ENCODE measurements at regions not wholly inside any gene's neighbourhood (a gene's known extent, or its start where the extent isn't known, plus 50 kb on each side); places are given as distances from the start of the nearest gene placed in this dataset.

DNA sequence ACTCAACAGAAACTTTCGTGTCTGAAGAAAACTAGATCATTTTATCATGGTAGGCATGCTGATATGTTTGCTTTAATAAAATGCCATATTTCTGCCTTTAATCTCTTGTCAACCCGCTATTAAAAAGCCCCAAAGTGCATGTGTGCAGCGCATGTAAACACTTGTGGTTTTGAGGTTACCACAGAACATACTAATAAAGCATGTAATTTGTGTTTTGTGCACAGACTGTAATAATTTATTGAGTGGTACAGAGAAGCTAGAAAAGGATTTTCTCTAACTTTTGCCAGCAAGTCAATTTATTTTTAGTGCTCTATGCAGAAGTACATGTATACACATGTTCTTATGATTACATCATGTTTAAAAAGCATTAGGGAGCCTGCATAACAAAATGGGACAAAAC, 349.9 kb upstream of the SLC35B3 start:
- no peak overlapping the region for H3K4me3 ChIP-seq (ENCODE audit: low read depth, low read length)
- DNase-seq (ENCODE audit: low read depth): no peak
- in situ Hi-C loops (cut with HindIII; ENCODE audit: low sequenced_read_pairs): no loop called here
- TF ChIP-seq, protein P1, sequence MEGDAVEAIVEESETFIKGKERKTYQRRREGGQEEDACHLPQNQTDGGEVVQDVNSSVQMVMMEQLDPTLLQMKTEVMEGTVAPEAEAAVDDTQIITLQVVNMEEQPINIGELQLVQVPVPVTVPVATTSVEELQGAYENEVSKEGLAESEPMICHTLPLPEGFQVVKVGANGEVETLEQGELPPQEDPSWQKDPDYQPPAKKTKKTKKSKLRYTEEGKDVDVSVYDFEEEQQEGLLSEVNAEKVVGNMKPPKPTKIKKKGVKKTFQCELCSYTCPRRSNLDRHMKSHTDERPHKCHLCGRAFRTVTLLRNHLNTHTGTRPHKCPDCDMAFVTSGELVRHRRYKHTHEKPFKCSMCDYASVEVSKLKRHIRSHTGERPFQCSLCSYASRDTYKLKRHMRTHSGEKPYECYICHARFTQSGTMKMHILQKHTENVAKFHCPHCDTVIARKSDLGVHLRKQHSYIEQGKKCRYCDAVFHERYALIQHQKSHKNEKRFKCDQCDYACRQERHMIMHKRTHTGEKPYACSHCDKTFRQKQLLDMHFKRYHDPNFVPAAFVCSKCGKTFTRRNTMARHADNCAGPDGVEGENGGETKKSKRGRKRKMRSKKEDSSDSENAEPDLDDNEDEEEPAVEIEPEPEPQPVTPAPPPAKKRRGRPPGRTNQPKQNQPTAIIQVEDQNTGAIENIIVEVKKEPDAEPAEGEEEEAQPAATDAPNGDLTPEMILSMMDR (IDR thresholded peaks at IDR 0.05; ENCODE audit: low read depth, low read length, missing control alignments): no peak

- in situ Hi-C loops (cut with HindIII; ENCODE audit: low sequenced_read_pairs): no loop called here
- no peak overlapping the region for H3K4me3 ChIP-seq (ENCODE audit: low read depth, low read length)
- no peak for DNase-seq (ENCODE audit: low read depth)
- TF ChIP-seq, protein P1 (IDR thresholded peaks at IDR 0.05; ENCODE audit: low read depth, low read length, missing control alignments): no peak
These were observed 347.8 kb upstream of the SLC35B3 start for GRCh38 chr6:8783191-8783590.

GRCh38 chr6:8780653-8781052, 345.3 kb upstream of the SLC35B3 start:
- TF ChIP-seq, protein P1 (IDR thresholded peaks at IDR 0.05; ENCODE audit: low read depth, low read length, missing control alignments): no peak
- in situ Hi-C loops (cut with HindIII; ENCODE audit: low sequenced_read_pairs): no loop called here
- no peak overlapping the region for H3K4me3 ChIP-seq (ENCODE audit: low read depth, low read length)
- no peak for DNase-seq (ENCODE audit: low read depth)

DNA sequence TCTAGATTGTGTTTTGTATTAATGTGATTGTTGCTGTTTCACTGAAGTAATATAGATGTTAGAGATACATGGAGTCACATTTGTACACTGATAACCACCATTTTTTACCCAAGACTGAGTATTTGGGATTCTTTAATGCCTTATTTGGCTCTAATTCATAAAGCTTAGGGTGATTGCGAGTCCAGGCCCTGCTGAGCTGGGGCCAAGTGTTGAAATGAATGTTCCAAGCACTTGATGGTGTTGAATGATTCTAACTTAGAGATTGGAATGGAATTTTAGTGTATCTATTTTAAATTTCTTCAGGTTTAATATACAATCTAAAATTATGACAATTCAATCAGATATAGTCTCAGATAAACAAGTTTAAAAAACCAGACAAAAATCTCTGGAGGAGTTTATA, 329.4 kb upstream of the SLC35B3 start:
- H3K4me3 ChIP-seq (ENCODE audit: low read depth, low read length): no peak overlapping the region
- in situ Hi-C loops (cut with HindIII; ENCODE audit: low sequenced_read_pairs): no loop called here
- TF ChIP-seq, protein P1 (IDR thresholded peaks at IDR 0.05; ENCODE audit: low read depth, low read length, missing control alignments): no peak
- no peak for DNase-seq (ENCODE audit: low read depth)

DNA sequence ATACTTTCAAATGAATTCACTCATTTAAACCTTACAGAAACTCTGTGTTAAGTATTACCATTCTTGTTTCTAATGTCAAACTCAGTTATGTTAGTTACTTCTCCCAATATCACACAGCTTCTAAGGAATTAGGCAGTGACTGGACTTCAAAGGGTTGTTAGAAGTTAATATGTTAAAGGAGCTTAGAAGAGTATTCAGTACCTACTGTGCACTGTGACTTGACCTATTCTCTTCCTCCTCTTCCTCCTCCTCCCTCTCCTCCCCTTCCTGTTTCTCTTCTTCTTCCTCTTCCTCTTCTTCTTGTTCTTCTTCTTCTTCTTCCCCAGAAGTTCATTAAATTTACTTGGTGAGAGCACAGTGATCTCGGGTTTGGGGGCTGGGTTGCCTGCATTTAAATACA, 325.6 kb upstream of the SLC35B3 start:
- no peak overlapping the region for H3K4me3 ChIP-seq (ENCODE audit: low read depth, low read length)
- DNase-seq (ENCODE audit: low read depth): no peak
- in situ Hi-C loops (cut with HindIII; ENCODE audit: low sequenced_read_pairs): no loop called here
- TF ChIP-seq, protein P1 (IDR thresholded peaks at IDR 0.05; ENCODE audit: low read depth, low read length, missing control alignments): no peak

- DNase-seq (ENCODE audit: low read depth): no peak
- TF ChIP-seq, protein P1 (IDR thresholded peaks at IDR 0.05; ENCODE audit: low read depth, low read length, missing control alignments): no peak
- in situ Hi-C loops (cut with HindIII; ENCODE audit: low sequenced_read_pairs): no loop called here
- H3K4me3 ChIP-seq (ENCODE audit: low read depth, low read length): no peak overlapping the region
These were observed 323.1 kb upstream of the SLC35B3 start for GRCh38 chr6:8758412-8758811.

DNA sequence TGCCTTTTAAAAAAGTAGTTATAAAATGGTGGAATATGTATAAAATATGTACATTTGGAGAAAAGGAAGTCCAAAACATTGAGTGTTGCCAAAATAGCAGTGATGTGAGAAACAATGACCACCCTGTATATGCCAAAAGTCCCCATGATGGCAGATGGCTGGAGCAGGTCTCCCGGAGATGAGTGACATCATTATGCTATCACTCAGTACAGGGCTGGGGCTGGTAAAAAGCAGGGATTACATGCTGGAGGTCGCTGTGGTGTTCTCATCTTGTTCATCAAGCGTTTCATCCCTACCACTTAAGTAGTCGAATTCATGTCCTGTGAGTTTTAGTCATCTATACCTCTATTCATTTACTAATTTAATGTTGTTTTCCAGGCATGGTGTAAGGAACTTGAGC, 315.3 kb upstream of the SLC35B3 start:
- DNase-seq (ENCODE audit: low read depth): no peak
- H3K4me3 ChIP-seq (ENCODE audit: low read depth, low read length): no peak overlapping the region
- TF ChIP-seq, protein P1 (IDR thresholded peaks at IDR 0.05; ENCODE audit: low read depth, low read length, missing control alignments): no peak
- in situ Hi-C loops (cut with HindIII; ENCODE audit: low sequenced_read_pairs): no loop called here
